HG03095 (cell line): ENCODE measurements at regions not wholly inside any gene's neighbourhood (a gene's known extent, or its start where the extent isn't known, plus 50 kb on each side); places are given as distances from the start of the nearest gene placed in this dataset.
"Not testable (repeated sequence)": the region's sequence is repeated elsewhere in the genome, so short reads cannot be mapped to it uniquely, and the experiment has no call there.

Experiments used
- ATAC-seq: cut with Tn5 transposase; IDR thresholded peaks from one replicate; pipeline ENCODE4 v1.9.1; 2021; ENCODE audit warnings: moderate library complexity; ENCODE audit not compliant: unreplicated experiment

DNA sequence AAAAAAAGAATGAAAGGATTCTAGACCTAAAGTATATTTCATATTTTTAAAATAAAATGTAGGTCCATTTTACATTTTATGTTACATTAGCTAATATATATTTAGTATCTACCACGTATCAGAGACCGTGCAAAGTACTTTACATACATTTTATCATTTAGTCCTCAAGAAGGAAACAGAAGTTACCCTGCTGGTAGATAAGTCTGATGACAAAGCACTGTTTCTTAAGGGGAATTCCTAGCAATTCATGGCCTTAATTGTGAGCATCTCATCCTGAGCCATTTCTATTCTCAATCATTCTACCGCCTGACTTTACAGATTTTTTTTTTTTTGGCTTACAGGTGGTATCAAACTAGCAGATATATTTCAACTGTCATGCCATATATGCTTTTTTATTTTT, 367.7 kb downstream of the PRELID2 start:
- no peak for ATAC-seq

DNA sequence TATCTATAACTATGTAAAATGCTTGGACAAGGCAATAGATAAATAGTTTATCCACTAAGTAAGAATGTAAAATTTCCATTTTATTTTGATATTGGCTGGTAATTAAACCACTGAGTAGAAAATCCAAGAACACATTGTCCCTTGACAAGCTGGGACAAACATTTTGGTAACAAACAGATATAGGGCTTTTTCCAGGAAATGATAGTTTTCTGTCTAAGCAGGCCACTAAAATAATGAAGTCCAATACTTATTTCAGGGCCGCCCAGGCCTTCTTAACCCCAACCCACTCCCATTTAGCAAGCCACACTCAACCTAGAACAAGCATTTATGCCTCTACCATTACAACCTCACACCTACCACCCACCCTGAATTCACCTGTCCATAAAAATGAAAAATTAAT, 368.6 kb downstream of the PRELID2 start:
- no peak for ATAC-seq

DNA sequence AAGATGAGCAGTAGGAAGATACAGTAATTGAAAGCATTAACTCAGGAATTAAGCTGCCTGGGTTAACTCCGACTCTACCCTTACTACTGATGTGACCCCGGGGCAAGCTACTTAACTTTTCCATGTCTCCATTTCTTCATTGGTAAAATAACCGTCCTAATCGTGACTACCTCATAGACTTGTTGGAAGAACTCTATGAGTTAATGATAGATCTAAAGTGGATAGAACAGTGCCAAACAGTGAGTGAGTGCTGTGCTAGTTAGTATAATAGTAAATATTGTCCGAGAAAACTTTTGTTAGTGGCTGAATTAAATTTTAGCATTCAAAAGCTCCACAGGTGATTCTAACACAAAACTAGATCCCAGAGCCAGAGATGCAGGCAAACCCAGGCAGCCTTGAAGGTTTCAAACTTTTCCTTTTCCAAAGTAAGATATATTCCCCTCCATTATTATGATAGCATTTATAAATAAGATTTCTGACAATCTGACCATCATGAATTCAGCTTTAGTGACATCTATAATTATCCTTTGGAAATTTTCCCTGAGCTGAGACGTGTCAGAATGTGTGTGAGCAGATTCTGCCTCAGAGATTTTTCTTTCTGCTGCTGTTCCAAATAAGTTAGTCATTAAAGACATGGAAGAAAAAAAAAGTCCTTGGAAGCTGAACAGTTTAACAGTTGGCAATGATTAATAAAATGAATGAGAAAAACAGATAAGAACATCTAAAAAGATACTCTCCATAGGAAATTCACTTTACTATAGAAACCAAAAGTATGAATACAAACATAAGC, 369.5 kb downstream of the PRELID2 start:
- ATAC-seq = no peak

DNA sequence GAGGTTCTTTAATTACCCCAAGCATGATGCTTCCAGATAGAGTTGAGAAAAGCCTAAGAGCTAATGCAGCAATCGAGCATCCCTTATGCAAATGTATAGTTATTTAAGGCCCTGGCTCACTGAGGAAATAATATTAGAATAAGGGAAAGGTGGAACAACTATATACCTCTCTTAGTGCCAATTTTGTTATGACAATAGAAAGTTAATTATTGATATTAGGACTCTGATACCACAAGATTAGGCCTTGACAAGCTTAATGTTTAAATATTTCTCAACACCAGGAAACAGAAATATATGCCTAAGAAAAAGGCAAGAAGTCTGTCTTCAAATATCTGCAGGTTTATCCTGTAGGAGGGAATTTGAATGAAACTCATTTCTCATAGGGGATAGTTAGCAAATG, 371.0 kb downstream of the PRELID2 start:
- no peak for ATAC-seq

DNA sequence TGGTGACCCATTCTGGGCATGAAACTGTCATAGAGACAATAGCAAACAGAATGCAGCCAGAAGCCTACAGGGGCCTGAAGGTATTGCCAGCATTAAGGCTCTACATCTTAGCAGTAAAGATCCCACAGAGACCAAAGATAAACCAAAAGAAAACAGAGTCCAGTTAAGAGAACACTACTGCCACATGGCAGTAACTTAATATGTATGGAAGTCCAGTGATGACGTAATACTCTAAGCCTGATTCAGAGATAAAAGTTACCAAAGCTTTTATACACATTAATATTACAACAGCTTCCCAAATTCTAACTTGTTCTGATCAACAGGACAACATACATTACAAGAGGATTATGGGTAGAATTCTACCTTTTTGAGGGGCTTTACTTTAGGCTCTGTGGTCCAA, 371.5 kb downstream of the PRELID2 start:
- no peak for ATAC-seq

DNA sequence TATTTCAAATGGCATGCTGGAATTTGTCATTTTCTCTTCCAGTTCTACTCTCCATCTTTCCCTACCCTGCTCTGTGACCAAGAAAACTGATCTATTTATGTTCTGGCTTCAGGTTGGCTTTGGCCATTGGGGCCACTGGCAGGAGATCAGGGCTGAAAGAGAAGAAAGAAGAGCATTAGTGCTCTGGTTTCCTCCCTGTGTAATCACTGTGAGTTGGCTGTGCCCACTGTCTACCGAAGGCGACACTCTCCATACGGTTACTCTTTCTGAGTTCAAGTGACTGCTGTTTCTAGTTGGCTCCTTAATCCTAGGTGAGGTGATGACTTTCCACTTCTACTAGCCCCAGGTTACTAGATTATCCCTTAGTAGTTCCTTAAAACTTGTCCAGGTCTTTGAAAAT, 372.6 kb downstream of the PRELID2 start:
- ATAC-seq = no peak

DNA sequence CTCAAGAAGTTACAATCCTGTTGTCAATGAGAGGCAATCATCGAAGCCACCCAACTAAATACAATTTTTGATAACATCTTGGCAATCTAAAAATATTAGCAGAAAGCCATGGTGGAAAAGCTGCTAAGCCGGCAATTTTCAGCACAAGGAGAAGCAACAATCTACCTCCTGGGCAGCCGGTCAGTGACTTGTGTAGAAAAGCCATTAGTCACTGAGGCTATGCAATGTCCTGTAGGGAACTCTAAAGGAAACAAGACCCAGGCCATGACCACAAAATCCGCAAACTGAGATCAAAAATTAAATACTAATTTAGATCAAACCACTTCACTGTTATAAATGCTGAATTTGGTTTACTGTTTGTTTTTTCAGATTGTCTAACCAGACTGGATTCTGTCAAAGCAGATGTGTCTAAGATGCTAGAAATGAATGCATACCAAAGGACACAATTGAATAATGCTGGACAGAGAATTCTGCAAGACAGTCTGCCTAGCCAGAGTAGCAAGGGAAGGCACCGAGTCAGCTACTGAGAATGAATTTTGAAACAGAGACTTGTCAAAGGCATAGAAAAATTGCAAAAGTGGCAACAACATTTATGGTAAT, 384.8 kb downstream of the PRELID2 start:
- no peak for ATAC-seq

DNA sequence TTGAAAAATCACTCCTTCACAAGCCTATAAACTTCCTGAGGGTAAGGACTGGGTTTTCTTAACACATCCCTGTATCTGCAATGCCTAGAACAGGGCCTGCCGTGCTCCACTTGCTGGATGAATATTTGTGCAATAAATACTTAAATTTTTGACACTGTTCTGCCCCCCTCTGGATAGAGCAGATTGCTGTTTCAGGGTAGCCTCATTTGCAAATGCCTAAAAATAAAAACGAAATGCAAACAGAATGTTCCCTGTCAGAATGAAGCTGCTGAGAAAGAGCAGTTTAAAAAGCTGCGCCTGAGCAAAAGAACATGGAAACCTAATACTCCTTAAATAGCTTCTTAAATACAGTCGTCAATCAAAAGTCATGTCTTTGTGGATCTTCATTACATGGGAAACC, 385.3 kb downstream of the PRELID2 start:
- no peak for ATAC-seq

DNA sequence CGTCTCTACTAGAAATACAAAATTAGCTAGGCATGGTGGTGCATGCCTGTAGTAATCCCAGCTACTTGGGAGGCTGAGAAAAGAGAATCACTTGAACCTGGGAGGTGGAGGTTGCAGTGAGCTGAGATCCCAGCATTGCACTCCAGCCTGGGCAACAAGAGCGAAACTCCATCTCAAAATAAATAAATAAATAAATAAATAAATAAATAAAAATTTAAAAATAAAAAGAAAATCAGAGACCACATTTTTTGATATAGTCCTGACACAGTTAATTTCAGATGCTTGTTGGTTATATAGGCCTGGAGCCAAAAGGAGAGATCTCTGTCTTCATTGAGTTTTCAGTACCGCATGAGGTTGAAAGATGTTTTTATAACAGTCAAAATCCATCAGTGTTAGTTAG, 388.3 kb downstream of the PRELID2 start:
- ATAC-seq = not testable (repeated sequence)

DNA sequence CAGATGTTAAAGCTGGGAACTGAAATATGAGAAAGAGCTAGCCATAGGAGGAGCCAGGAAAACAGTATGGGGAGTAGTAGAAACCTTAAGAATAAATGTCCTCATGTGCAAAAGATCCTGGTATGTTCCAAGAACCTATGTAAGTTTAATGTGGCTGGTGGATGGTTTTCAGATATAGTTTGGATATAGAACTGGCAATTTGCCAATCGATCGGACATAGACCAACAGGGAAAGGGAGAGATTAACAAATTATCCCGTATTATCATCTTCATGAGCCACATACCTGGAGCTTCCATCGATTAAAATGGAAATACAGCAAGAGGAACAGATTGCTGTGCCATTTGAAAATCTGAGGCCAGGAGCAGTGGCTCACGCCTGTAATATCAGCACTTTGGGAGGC, 388.7 kb downstream of the PRELID2 start:
- ATAC-seq = no peak

DNA sequence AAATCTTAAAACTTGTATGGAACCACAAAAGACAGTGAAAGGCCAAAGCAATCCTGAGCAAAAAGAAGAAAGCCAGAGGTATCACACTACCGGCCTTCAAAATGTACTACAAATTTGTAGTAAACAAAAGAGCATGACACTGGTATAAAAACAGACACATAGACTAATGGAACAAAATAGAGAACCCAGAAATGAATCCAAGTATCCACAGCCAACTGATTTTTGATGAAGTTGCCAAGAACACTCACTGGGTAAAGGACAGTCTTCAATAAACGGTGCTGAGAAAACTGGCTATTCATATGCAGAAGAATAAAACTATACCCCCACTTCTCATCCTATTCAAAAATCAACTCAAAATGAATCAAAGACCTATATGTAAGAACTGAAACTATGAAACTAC, 390.1 kb downstream of the PRELID2 start:
- no peak for ATAC-seq

DNA sequence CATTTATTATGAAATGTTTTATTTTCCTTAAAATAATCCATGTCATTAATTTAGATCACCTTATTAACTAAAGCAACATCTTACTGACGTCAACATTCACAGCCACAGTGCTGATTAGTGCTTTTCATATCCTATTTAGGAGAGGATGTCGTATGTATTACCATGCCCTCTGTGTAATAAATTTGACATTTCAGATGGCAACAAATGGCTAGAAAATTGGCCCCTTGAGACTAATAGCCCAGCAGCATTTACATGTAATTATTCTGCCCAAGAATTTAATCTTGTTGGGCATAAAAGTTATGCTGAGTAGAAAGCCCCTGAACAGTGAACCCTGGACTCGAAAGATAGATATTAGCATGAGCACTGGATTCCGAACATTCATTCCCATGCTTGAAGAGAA, 391.2 kb downstream of the PRELID2 start:
- ATAC-seq = no peak

DNA sequence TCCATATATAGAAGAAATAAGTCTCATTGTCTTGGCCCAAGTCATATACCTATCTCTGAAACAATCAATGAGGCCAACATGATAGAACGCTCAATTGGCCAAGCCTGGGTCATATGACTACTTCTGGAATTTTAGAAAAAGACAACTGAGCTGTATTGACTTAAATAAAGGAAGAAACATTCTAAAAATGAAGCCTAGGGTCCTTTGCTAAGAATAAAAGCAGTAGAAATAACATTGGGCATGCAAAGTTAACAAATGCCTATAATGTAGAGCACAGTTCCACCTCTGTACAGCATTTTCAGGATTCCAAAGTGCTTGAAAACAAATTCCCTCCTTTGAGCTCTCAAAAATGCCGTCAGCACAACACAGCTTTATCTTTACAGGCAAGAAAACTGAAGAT, 391.8 kb downstream of the PRELID2 start:
- no peak for ATAC-seq

DNA sequence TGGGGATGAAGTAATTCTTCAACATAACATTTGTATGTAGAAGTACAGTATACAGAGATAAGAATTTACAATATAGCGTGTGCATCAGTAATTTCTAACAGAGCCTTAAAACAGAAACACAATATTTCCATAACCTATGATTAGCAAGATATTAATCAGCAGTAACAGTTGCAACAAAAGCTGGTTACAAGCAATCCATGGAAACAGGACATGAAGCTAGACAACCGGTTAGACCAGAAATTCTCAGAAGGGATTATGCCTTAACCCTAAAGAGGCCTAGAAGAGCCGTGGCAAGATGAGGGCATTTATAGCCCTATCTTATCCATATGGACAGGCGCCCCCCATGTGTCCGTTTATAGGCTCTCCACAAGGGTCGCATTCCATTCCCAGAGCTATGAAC, 392.5 kb downstream of the PRELID2 start:
- ATAC-seq = not testable (repeated sequence)

DNA sequence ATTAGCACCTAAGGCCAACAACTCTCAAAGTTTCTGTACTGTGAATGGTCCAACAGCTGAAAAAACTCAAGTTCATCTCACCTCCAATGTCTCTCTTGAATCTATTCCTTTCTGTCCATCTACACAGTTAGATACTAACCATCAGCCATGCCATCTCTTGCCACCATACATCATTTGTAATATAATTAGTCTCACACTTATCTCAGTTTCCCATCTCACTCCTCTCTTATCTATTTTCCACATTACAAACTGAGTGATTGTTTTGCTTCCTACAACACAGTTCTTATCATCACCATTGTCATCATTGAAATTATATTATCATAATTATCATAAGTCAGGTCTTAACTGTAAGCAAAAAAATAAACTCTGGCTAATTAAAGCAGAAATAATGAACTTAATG, 393.9 kb downstream of the PRELID2 start:
- no peak for ATAC-seq

DNA sequence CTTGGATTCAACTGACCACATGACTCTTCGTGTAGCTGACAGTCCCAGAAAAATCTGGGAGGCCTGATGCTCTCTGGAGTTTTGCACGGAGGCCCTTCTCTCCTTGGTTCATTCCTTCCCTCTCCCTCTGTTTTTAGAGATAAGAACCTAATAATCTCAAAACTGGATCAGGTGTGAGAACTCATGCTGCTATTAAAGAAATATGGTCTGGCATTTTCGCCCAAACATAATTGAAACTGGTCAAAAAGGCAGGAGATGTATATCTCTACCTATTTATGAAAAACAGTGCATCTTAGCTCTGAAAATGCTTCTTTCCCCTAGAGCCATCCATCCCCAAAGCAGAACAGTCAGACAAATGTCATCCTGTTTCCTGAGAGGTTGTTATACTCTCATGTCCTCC, 397.5 kb downstream of the PRELID2 start:
- ATAC-seq = no peak

DNA sequence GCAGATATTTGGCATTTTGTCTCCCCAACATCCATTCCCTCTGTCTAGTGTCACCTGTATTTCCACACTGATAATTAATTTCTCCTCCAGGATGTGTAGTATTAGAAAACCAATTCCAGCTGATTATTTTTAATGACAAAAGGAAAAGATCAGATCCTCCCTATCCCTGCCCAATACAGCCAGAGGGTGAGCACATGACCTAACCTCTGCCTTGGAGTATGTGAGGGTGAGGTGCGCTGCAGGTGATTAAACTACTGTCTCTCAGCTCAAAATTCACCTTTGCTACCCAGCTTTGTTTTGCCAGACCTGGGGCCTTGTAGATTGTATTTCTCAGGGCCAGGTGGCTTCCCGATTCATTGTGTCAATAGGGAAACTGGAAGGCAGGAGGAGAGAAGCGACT, 402.1 kb downstream of the PRELID2 start:
- no peak for ATAC-seq

DNA sequence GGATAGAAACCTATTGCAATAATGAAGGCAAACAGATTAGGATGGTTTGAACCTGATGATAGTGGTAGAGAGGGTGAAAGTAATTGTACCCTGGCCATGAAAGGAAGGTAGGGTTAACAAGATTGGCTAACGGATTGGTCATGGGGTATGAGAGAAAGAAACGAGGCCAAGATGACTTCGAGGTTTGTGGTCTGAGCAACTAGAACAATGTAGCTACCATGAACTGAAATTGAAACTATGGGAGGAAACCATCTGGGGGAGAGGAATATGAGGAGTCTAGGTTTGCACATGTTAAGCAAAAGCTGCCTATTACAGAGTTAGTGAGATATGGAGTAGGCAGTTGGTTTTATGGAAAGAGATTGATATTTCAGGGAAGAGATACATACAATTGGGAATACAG, 406.0 kb downstream of the PRELID2 start:
- no peak for ATAC-seq

DNA sequence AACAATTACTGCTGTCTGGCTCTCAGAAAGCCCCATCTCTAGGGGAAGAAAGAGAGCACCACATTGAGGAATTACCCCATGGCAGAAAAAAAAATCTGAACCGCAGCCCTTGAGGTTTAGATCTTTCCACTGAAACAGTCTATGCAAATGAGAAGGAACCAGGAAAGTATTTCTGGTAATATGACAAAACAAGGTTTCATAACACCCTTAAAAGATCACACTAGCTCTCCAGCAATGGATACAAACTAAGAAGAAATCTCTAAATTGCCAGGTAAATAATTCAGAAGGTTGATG, 427.1 kb downstream of the PRELID2 start:
- peak; percentile 74 for ATAC-seq

DNA sequence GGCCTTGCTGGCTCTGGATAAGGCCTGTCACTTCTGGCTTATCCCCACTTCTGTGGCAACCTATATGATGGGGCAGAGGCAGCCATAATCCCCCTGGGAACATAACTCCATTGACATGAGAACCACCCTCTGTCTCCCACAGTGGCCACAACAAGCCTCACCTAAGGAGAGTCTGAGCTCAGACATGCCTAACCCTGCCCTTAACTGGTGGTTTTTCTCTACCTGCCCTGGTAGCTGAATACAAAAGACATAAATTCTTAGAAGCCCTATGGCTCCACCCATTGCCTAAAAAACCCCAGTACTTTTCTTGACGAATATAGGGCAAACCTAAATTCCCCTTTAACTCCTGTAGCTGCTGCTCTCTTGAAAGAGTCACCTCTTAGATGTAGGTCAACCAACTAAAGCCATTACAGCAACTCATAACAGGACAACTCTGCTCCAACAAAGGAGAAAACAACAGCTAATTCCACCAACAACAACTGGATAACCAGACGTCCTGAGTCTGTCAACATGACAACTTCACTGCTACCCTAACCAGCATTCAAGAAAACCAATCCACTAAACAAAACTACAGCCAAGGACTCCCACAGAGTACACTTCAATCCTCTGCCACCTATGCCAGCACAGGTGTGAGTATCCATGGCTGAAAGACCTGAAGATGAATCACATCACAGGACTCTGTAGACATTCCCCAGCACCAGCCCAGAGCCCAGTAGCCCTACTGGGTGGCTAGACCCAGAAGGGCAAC, 427.7 kb downstream of the PRELID2 start:
- peak; percentile 56 for ATAC-seq

DNA sequence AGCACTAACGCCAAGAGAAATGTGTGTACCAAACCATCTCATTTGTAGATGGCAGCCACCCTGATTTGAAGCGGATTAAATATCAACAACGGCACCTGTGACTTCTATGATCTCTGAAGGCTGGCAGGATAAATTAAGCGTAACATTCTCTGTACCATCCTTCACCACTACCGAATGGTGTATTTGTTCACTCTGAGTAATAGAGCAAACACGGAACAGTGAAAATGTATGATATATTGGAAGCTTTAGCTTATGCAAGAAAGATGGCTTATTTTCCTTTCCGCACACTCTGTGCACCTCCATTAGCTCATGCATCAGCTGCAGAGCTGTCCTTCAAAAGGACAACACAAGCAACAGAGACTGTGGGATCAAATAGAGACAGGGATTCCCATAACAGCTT, 431.1 kb downstream of the PRELID2 start:
- no peak for ATAC-seq

DNA sequence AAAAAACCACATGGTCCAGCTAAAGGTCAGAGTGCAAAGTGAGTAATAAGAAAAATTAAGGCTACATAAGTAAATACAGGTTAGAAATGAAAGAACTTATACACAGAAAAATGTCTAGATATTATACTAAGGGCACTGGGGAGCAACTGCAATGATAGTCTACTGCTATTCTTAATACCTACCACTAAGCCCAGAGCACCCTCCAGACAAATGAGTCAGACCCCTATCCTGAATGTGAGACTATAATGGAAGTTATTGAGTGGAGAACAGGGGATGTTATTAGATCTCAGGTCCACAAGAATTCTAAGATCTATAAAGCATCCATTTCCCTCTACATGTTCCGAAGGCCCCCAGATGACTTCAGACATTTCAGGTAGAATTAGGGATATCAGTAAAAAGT, 438.3 kb downstream of the PRELID2 start:
- no peak for ATAC-seq
